DOHH2 (cell line): ENCODE measurements at regions not wholly inside any gene's neighbourhood (a gene's known extent, or its start where the extent isn't known, plus 50 kb on each side); places are given as distances from the start of the nearest gene placed in this dataset.

Source experiments
- EZH2phosphoT487 ChIP-seq: fragments of 200-600 bp; sonication (generic); IDR thresholded peaks from 2 replicates; pipeline ENCODE4 v1.6.1; 2017; ENCODE audit warnings: borderline replicate concordance, mild to moderate bottlenecking, antibody characterized with exemption, low read length, moderate library complexity, mixed read lengths
- TF ChIP-seq, protein P1 (sequence below): fragments of 200-600 bp; sonication (generic); IDR thresholded peaks from one replicate; pipeline ENCODE4 v1.5.1; 2014; ENCODE audit warnings: antibody characterized with exemption, mild to moderate bottlenecking, low read depth, low read length; ENCODE audit not compliant: poor library complexity, severe bottlenecking

DNA sequence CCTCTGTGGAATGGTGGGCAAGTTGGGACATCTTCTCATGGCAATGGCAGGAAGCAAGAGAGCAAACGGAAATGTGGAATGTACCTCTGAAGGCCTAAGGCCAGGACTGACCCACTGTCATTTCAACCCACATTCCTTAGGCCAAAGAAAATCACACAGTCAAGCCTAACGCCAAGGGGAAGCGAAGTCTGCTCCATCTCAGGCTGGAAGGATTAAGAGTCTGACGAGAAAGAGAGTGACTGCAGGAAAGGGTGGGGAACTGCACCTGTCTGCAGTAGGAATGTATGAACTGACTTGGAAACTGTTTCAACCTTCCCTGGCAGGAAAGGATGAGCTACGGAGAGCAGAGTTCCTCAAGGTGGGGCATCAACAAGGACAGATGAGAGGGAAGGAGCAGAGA, 90.2 kb upstream of the TAS2R1 start:
- TF ChIP-seq, protein P1, sequence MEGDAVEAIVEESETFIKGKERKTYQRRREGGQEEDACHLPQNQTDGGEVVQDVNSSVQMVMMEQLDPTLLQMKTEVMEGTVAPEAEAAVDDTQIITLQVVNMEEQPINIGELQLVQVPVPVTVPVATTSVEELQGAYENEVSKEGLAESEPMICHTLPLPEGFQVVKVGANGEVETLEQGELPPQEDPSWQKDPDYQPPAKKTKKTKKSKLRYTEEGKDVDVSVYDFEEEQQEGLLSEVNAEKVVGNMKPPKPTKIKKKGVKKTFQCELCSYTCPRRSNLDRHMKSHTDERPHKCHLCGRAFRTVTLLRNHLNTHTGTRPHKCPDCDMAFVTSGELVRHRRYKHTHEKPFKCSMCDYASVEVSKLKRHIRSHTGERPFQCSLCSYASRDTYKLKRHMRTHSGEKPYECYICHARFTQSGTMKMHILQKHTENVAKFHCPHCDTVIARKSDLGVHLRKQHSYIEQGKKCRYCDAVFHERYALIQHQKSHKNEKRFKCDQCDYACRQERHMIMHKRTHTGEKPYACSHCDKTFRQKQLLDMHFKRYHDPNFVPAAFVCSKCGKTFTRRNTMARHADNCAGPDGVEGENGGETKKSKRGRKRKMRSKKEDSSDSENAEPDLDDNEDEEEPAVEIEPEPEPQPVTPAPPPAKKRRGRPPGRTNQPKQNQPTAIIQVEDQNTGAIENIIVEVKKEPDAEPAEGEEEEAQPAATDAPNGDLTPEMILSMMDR = no peak
- TF ChIP-seq EZH2phosphoT487 = no peak
